ENCODE measurements at regions not wholly inside any gene's neighbourhood (a gene's known extent, or its start where the extent isn't known, plus 50 kb on each side); places are given as distances from the start of the nearest gene placed in this dataset.

DNA sequence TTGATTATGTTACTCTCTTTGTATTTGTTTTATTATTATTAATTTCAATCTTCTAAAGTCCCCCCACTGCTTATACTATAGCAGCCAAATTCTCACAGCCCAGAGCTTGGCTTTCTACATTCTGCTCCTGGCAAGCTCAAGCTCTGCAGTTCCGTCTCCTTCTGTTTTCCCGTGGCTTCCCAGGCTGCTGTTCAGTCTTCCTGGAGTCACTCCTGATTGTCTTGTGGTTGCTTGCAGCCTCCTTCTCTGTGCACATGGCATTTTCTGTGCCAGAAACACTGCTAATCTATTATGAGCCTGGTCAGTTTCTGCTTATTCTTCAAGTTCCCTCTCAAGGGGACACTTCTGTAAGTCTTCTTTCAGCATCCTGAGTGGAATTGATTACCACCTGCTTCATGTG is 533.7 kb upstream of the IGFBP3 start:
- TF ChIP-seq POLR2AphosphoS5 (IDR thresholded peaks at IDR 0.05; ENCODE audit: low read depth, low read length) (no peak), TCF7L2 (IDR thresholded peaks at IDR 0.05; ENCODE audit: borderline replicate concordance, extremely low read depth, insufficient read depth, insufficient read length) (no peak), EZH2 (IDR thresholded peaks at IDR 0.05) (no peak), CEBPB (IDR thresholded peaks at IDR 0.05; ENCODE audit: low read depth) (no peak), RAD21 (IDR thresholded peaks at IDR 0.05; ENCODE audit: low read depth) (no peak), EZH2phosphoT487 (IDR thresholded peaks at IDR 0.05; ENCODE audit: borderline replicate concordance) (no peak)
- TF ChIP-seq, protein P1, sequence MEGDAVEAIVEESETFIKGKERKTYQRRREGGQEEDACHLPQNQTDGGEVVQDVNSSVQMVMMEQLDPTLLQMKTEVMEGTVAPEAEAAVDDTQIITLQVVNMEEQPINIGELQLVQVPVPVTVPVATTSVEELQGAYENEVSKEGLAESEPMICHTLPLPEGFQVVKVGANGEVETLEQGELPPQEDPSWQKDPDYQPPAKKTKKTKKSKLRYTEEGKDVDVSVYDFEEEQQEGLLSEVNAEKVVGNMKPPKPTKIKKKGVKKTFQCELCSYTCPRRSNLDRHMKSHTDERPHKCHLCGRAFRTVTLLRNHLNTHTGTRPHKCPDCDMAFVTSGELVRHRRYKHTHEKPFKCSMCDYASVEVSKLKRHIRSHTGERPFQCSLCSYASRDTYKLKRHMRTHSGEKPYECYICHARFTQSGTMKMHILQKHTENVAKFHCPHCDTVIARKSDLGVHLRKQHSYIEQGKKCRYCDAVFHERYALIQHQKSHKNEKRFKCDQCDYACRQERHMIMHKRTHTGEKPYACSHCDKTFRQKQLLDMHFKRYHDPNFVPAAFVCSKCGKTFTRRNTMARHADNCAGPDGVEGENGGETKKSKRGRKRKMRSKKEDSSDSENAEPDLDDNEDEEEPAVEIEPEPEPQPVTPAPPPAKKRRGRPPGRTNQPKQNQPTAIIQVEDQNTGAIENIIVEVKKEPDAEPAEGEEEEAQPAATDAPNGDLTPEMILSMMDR (IDR thresholded peaks at IDR 0.05 in 2 of 3, conservative IDR thresholded peaks at IDR 0.05 in 1 of 3; ENCODE audit: borderline replicate concordance in 1 of 3, insufficient read depth in 1 of 3, low read depth in 2 of 3, low read length in 2 of 3) = no peak
- TF ChIP-seq, protein P2, sequence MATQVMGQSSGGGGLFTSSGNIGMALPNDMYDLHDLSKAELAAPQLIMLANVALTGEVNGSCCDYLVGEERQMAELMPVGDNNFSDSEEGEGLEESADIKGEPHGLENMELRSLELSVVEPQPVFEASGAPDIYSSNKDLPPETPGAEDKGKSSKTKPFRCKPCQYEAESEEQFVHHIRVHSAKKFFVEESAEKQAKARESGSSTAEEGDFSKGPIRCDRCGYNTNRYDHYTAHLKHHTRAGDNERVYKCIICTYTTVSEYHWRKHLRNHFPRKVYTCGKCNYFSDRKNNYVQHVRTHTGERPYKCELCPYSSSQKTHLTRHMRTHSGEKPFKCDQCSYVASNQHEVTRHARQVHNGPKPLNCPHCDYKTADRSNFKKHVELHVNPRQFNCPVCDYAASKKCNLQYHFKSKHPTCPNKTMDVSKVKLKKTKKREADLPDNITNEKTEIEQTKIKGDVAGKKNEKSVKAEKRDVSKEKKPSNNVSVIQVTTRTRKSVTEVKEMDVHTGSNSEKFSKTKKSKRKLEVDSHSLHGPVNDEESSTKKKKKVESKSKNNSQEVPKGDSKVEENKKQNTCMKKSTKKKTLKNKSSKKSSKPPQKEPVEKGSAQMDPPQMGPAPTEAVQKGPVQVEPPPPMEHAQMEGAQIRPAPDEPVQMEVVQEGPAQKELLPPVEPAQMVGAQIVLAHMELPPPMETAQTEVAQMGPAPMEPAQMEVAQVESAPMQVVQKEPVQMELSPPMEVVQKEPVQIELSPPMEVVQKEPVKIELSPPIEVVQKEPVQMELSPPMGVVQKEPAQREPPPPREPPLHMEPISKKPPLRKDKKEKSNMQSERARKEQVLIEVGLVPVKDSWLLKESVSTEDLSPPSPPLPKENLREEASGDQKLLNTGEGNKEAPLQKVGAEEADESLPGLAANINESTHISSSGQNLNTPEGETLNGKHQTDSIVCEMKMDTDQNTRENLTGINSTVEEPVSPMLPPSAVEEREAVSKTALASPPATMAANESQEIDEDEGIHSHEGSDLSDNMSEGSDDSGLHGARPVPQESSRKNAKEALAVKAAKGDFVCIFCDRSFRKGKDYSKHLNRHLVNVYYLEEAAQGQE (IDR thresholded peaks at IDR 0.05; ENCODE audit: low read depth) = no peak
